Loucy (cell line): ENCODE measurements at regions not wholly inside any gene's neighbourhood (a gene's known extent, or its start where the extent isn't known, plus 50 kb on each side); places are given as distances from the start of the nearest gene placed in this dataset.

ENCODE experiments used
- CTCF ChIP-seq: fragments of 200-600 bp; sonication (generic); conservative IDR thresholded peaks from 2 replicates; pipeline ENCODE4 v1.5.1; 2014; ENCODE audit warnings: mild to moderate bottlenecking, antibody characterized with exemption, low read length
- EZH2phosphoT487 ChIP-seq: fragments of 200-600 bp; IDR thresholded peaks from 2 replicates; pipeline ENCODE4 v1.6.1; 2018; ENCODE audit warnings: antibody characterized with exemption, mild to moderate bottlenecking, moderate library complexity, borderline replicate concordance

DNA sequence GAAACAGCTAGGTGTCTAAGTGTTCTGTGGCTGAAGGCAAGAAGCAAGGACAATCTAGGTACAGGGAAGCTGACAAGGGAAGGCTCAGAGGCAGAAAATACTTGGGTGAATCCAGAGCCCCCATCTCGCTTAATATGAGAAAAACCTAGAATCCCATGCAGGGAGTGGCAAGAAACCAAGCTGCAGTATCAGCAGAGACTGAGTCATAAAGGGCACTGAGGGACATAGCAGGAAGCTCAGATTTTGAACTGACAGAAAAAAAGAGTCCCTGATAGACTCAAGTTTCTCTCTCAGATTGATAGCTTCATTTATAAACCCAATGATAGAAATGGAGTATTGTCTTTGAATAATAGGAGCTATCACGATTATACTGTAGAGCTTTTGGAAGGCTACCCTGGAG, 77.3 kb upstream of the KCNJ15 start:
- TF ChIP-seq CTCF: no peak
- TF ChIP-seq EZH2phosphoT487: no peak
